Keratinocyte (primary cell): ENCODE measurements at regions not wholly inside any gene's neighbourhood (a gene's known extent, or its start where the extent isn't known, plus 50 kb on each side); places are given as distances from the start of the nearest gene placed in this dataset.

Source experiments
- DNase-seq: peaks from one replicate; pipeline ENCODE4 v3.0.0-alpha.2; 2011; ENCODE audit warnings: low read depth, missing footprints, low spot score
- FAIRE-seq: peaks from 2 replicates; lab custom pipeline; 2011; peaks lifted over from hg19 to GRCh38; lab: Jason Lieb, UNC
- H2AFZ ChIP-seq: 2 replicates; pipeline ENCODE4 v1.6.0; 2012; ENCODE audit warnings: low read length, control low read depth, inconsistent platforms; ENCODE audit not compliant: control insufficient read depth
- H3K27ac ChIP-seq: 2 replicates; pipeline ENCODE4 v1.5.1; 2011; ENCODE audit warnings: low read length; ENCODE audit not compliant: control insufficient read depth, insufficient read depth
- H3K27me3 ChIP-seq: 3 replicates; pipeline ENCODE4 v1.6.0; 2011; ENCODE audit warnings: low read length; ENCODE audit not compliant: control insufficient read depth, insufficient read depth; ENCODE audit errors: extremely low read depth
- H3K36me3 ChIP-seq, 2 experiments: 2 replicates in 1 of 2; 3 replicates in 1 of 2; pipeline ENCODE4 v1.5.1; 2011; ENCODE audit warnings: low read length in 2 of 2, mild to moderate bottlenecking in 1 of 2; ENCODE audit not compliant: control insufficient read depth in 2 of 2, insufficient read depth in 2 of 2; ENCODE audit errors: extremely low read depth in 1 of 2
- H3K4me1 ChIP-seq: 3 replicates; pipeline ENCODE4 v1.5.1; 2011; ENCODE audit warnings: low read length; ENCODE audit not compliant: control insufficient read depth, insufficient read depth; ENCODE audit errors: extremely low read depth
- H3K4me2 ChIP-seq: 3 replicates; pipeline ENCODE4 v1.6.0; 2011; ENCODE audit warnings: low read depth, low read length; ENCODE audit not compliant: control insufficient read depth, insufficient read depth; ENCODE audit errors: extremely low read depth
- H3K4me3 ChIP-seq, 3 experiments: fragments of 200-600 bp in 1 of 3; sonication (generic) in 1 of 3; 2 replicates in 2 of 3; 3 replicates in 1 of 3; pipeline ENCODE4 v1.5.1; 2011 to 2016; ENCODE audit warnings: low read length in 3 of 3, mild to moderate bottlenecking in 3 of 3, control low read depth in 2 of 3, inconsistent platforms in 1 of 3, low read depth in 1 of 3, mixed read lengths in 1 of 3, mixed run types in 1 of 3, moderate library complexity in 1 of 3; ENCODE audit not compliant: control insufficient read depth in 2 of 3, insufficient read depth in 2 of 3; ENCODE audit errors: extremely low read depth in 1 of 3
- H3K79me2 ChIP-seq: 2 replicates; pipeline ENCODE4 v1.6.0; 2012; ENCODE audit warnings: low read length; ENCODE audit not compliant: control insufficient read depth, insufficient read depth
- H3K9ac ChIP-seq: 3 replicates; pipeline ENCODE4 v1.6.0; 2011; ENCODE audit warnings: low read length; ENCODE audit not compliant: control insufficient read depth, insufficient read depth; ENCODE audit errors: extremely low read depth
- H3K9me1 ChIP-seq: 3 replicates; pipeline ENCODE4 v1.6.0; 2011; ENCODE audit warnings: low read length; ENCODE audit not compliant: control insufficient read depth, insufficient read depth; ENCODE audit errors: extremely low read depth
- H3K9me3 ChIP-seq: 2 replicates; pipeline ENCODE4 v1.5.1; 2012; ENCODE audit warnings: low read depth, low read length; ENCODE audit not compliant: control insufficient read depth
- H4K20me1 ChIP-seq: 3 replicates; pipeline ENCODE4 v1.6.0; 2011; ENCODE audit warnings: low read length; ENCODE audit not compliant: control insufficient read depth, insufficient read depth; ENCODE audit errors: extremely low read depth
- CTCF ChIP-seq, 3 experiments: IDR thresholded peaks in 1 of 3; conservative IDR thresholded peaks in 1 of 3; optimal IDR thresholded peaks in 1 of 3; 2 replicates in 2 of 3; 3 replicates in 1 of 3; pipeline versions ENCODE3 to v1.5.1; 2011; ENCODE audit warnings: low read length in 3 of 3, mild to moderate bottlenecking in 3 of 3, moderate library complexity in 2 of 3, control low read depth in 1 of 3, inconsistent platforms in 1 of 3; ENCODE audit not compliant: insufficient read depth in 2 of 3; ENCODE audit errors: extremely low read depth in 1 of 3
- EZH2 ChIP-seq: IDR thresholded peaks from one replicate; pipeline ENCODE4 v1.6.1; 2012; ENCODE audit warnings: inconsistent platforms, mild to moderate bottlenecking, low read length, moderate library complexity
- dilution Hi-C: fragments of 300-500 bp; cut with MboI; formaldehyde crosslinking; loops from one replicate; pipeline ENCODE4 v1.7.0; 2020; ENCODE audit warnings: low sequenced_read_pairs; ENCODE audit not compliant: extremely low pct_ligation_motif_present

DNA sequence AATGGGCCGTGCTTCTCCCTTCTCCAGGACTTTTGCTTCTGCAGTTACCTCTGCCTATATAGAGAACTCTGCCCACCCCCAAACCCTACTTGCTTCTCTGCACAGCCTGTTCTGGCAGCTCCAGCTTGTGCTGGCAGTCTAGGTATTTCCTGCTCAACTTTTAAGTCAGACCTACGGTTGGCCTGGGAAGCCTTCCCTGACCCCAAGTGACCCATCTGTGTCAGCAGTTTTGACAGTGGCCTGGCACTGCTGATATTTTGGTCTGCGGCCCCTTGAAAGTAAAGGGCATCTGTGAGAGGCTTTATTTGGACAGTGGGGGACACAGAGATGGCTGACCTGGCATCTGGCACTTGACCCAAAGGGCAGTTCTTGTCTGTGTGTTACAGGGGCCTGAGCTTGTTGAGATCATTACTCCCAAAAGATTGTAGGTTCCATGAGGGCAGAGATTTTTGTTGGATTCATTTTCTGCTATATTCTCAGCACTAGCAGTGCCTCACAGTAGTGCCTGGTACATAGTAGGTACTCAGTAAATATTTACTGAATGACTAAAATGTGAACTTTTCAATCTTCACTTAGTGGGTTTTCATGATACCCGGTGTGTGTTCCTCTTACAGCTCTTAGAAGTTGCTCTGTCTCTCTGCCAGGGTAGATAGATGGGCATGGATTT is 55.2 kb upstream of the TRAK1 start:
- Histone ChIP-seq H3K36me3 (peaks cover 3 to 6% of the 10 kb centered on the region in 2 experiments), H3K9ac (peak overlapping the region; percentile 0), H3K9me1 (peaks cover 2% of the 10 kb centered on the region), H3K9me3 (no peaks in the 10 kb centered on the region), H4K20me1 (no peaks in the 10 kb centered on the region), H2AFZ (no peak overlapping the region), H3K4me3 (no peak overlapping the region), H3K4me2 (peak overlapping the region; percentile 41), H3K27ac (peak overlapping the region; percentile 9), H3K79me2 (peaks cover 73% of the 10 kb centered on the region), H3K4me1 (peaks cover 41% of the 10 kb centered on the region), H3K27me3 (no peaks in the 10 kb centered on the region)
- no peak for TF ChIP-seq EZH2
- no peak for TF ChIP-seq CTCF (optimal IDR thresholded peaks at IDR 0.05 in 1 of 3, IDR thresholded peaks at IDR 0.05 in 1 of 3, conservative IDR thresholded peaks at IDR 0.05 in 1 of 3; ENCODE audit: extremely low read depth in 1 of 3, insufficient read depth in 2 of 3, low read length in 3 of 3)
- no peak for DNase-seq
- dilution Hi-C loops = no loop called here
- no peak for FAIRE-seq

GRCh38 chr3:42035007-42035406 is 56.1 kb upstream of the TRAK1 start:
- Histone ChIP-seq H3K27me3 (no peaks in the 10 kb centered on the region), H3K9ac (no peak overlapping the region), H3K36me3 (peaks cover 3 to 6% of the 10 kb centered on the region in 2 experiments), H3K4me2 (no peak overlapping the region), H3K79me2 (peaks cover 69% of the 10 kb centered on the region), H3K9me3 (no peaks in the 10 kb centered on the region), H3K4me3 (no peak overlapping the region), H3K4me1 (peaks cover 41% of the 10 kb centered on the region), H3K27ac (no peak overlapping the region), H3K9me1 (peaks cover 2% of the 10 kb centered on the region), H4K20me1 (no peaks in the 10 kb centered on the region), H2AFZ (no peak overlapping the region)
- dilution Hi-C loops = no loop called here
- TF ChIP-seq EZH2 = no peak
- no peak for DNase-seq
- FAIRE-seq = no peak

DNA sequence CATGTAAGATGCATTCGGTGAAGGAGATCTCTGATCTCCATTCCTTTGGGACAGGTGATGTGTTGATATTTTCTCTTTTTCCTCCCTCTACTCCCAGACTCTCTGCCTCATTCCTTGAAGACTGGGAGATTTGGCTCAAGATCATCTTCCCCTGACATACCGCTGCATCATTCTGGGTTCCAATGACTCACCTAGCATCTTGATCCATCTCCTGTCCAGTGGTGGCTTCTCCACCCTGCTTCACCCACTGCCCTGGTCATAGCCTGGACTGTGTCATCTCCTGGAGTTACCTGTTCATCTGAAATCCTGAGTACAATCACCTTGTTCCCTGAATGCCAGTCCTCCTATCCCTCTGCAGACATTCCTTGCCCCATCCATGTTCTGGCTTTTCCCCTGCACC is 57.4 kb upstream of the TRAK1 start:
- no peaks in the 10 kb centered on the region for H3K27me3 ChIP-seq
- TF ChIP-seq CTCF (optimal IDR thresholded peaks at IDR 0.05 in 1 of 3, IDR thresholded peaks at IDR 0.05 in 1 of 3, conservative IDR thresholded peaks at IDR 0.05 in 1 of 3; ENCODE audit: extremely low read depth in 1 of 3, insufficient read depth in 2 of 3, low read length in 3 of 3) (no peak), EZH2 (no peak)
- no peak overlapping the region for H2AFZ ChIP-seq
- no peak overlapping the region for H3K9ac ChIP-seq
- peaks cover 72% of the 10 kb centered on the region for H3K79me2 ChIP-seq
- dilution Hi-C loops = no loop called here
- H3K27ac ChIP-seq = no peak overlapping the region
- no peak overlapping the region for H3K4me3 ChIP-seq
- no peak overlapping the region for H3K4me2 ChIP-seq
- peaks cover 41% of the 10 kb centered on the region for H3K4me1 ChIP-seq
- no peaks in the 10 kb centered on the region for H4K20me1 ChIP-seq
- peaks cover 2% of the 10 kb centered on the region for H3K9me1 ChIP-seq
- FAIRE-seq = peak; percentile 46
- no peaks in the 10 kb centered on the region for H3K9me3 ChIP-seq
- H3K36me3 ChIP-seq = peaks cover 3 to 6% of the 10 kb centered on the region in 2 experiments
- no peak for DNase-seq
